OCI-LY7 (cell line): ENCODE measurements at regions not wholly inside any gene's neighbourhood (a gene's known extent, or its start where the extent isn't known, plus 50 kb on each side); places are given as distances from the start of the nearest gene placed in this dataset.

ENCODE experiments used
- EZH2phosphoT487 ChIP-seq: fragments of 200-600 bp; sonication (generic); IDR thresholded peaks from 2 replicates; pipeline ENCODE4 v1.6.1; 2018; ENCODE audit warnings: low read depth, borderline replicate concordance, mild to moderate bottlenecking, mixed run types, antibody characterized with exemption, low read length, moderate library complexity, mixed read lengths
- TF ChIP-seq, protein P1 (sequence below): fragments of 200-600 bp; sonication (generic); conservative IDR thresholded peaks from 2 replicates; pipeline ENCODE4 v1.5.1; 2014; ENCODE audit warnings: mild to moderate bottlenecking, antibody characterized with exemption, low read length, moderate library complexity, mixed read lengths

DNA sequence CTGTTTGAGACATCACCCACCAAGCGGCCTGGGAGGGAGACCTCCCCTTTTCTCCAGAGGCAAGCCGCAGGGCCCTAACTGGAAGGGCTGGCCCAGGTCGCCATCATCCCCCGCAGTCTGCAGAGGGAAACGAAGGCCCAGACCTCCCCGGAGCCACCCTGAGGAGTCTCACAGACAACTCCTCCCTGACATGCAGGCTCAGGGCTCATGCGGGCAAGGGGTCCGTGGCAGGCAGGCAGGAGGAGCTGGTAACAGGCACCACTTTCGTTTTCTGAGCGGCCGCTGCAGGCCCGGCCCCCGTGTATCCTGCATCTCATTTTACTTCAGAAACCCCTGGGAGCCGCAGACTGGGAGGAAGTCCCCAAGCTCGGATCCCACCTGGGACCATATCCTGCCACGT lies 192.0 kb upstream of the PPP1R26 start:
- TF ChIP-seq, protein P1, sequence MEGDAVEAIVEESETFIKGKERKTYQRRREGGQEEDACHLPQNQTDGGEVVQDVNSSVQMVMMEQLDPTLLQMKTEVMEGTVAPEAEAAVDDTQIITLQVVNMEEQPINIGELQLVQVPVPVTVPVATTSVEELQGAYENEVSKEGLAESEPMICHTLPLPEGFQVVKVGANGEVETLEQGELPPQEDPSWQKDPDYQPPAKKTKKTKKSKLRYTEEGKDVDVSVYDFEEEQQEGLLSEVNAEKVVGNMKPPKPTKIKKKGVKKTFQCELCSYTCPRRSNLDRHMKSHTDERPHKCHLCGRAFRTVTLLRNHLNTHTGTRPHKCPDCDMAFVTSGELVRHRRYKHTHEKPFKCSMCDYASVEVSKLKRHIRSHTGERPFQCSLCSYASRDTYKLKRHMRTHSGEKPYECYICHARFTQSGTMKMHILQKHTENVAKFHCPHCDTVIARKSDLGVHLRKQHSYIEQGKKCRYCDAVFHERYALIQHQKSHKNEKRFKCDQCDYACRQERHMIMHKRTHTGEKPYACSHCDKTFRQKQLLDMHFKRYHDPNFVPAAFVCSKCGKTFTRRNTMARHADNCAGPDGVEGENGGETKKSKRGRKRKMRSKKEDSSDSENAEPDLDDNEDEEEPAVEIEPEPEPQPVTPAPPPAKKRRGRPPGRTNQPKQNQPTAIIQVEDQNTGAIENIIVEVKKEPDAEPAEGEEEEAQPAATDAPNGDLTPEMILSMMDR: no peak
- TF ChIP-seq EZH2phosphoT487: no peak
